Thyroid gland (tissue), 4 donors: ENCODE measurements at regions not wholly inside any gene's neighbourhood (a gene's known extent, or its start where the extent isn't known, plus 50 kb on each side); places are given as distances from the start of the nearest gene placed in this dataset.
"Not testable (repeated sequence)": the region's sequence is repeated elsewhere in the genome, so short reads cannot be mapped to it uniquely, and the experiment has no call there.

ENCODE experiments used
- DNase-seq, 2 donors: peaks; one replicate each; pipeline ENCODE4 v3.0.0-alpha.2; 2019
- H3K27ac ChIP-seq, 3 donors: fragments of 200-600 bp; sonication (generic); 1 replicate in 2 of 3; 2 replicates in 1 of 3; pipeline ENCODE4 v1.5.1; 2016 to 2019; ENCODE audit warnings: mild to moderate bottlenecking in 1 of 3, moderate library complexity in 1 of 3
- H3K27me3 ChIP-seq: fragments of 200-600 bp; sonication (generic); one replicate; pipeline ENCODE4 v1.5.1; 2019
- H3K36me3 ChIP-seq, 2 donors: fragments of 200-600 bp; sonication (generic); one replicate each; pipeline ENCODE4 v1.5.1; 2016 to 2019
- H3K4me1 ChIP-seq, 2 donors: fragments of 200-600 bp; sonication (generic); one replicate each; pipeline ENCODE4 v1.5.1; 2017 to 2019
- H3K4me3 ChIP-seq, 3 donors: fragments of 200-600 bp; sonication (generic); replicated peaks in 1 of 3; 1 replicate in 2 of 3; 2 replicates in 1 of 3; pipeline ENCODE4 v1.5.1; 2016; ENCODE audit warnings: mild to moderate bottlenecking in 1 of 3
- H3K9me3 ChIP-seq: fragments of 200-600 bp; sonication (generic); one replicate; pipeline ENCODE4 v1.5.1; 2017
- POLR2A ChIP-seq, 2 donors: fragments of 450-650 bp; IDR thresholded peaks; one replicate each; pipeline ENCODE4 v1.6.1; 2017; ENCODE audit warnings: antibody characterized with exemption in 2 of 2, mild to moderate bottlenecking in 2 of 2, moderate library complexity in 1 of 2
- WGBS, 2 donors: methylation state at CpG; one replicate each; pipeline ENCODE4 v1.1.5; 2017; 5-methylcytosine and 5-hydroxymethylcytosine counted together
- intact Hi-C: fragments of 100-400 bp; cut with DNase I; formaldehyde crosslinking; loops from one replicate; pipeline ENCODE4 v1.15.1; 2023
- TF ChIP-seq, protein P1 (sequence below), 6 experiments: fragments of 200-600 bp in 3 of 6; fragments of 450-650 bp in 3 of 6; sonication (generic) in 3 of 6; IDR thresholded peaks; one replicate each; pipeline ENCODE4 v1.5.1; 2016 to 2019; ENCODE audit warnings: antibody characterized with exemption in 6 of 6, mild to moderate bottlenecking in 2 of 6, inconsistent platforms in 1 of 6, moderate library complexity in 1 of 6

DNA sequence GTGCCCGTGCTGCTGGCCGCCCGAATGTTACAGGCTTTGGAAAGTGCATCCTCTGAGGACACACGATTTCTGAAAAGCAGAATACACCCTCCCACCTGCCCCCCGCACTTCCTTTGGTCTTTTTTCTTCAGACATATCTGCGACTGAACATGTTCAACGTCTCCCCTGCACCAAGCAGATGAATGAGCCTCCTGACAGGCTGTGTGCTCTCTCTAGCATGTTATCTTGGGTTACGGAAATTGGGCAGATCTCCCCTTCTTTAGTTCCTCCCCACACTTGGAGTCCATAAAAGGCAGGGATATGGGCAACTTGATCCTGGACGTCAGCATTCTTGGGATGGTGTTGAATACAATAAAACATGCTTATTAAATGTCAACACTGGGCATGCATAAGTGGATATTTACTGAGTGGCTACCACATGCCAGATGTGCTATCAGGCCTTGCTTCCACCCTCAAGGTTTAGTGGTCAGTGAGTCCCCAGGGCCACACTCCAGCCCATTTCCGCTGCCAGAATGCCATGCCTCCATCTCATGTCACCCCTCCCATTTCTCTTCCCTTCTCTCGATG, 130.4 kb downstream of the TRIM43 start:
- Histone ChIP-seq H3K9me3 (no peaks in the 10 kb centered on the region), H3K36me3 (no peaks in the 10 kb centered on the region), H3K4me1 (peaks cover 26 to 49% of the 10 kb centered on the region in 2 donors), H3K4me3 (no peak overlapping the region), H3K27me3 (no peaks in the 10 kb centered on the region), H3K27ac (peak overlapping the region; percentile 89 to 97 (median 91))
- WGBS, 2 donors = 90 to 94% methylated on average over 11 of the region's 11 CpGs
- TF ChIP-seq POLR2A (IDR thresholded peaks at IDR 0.05) = no peak
- TF ChIP-seq, protein P1, sequence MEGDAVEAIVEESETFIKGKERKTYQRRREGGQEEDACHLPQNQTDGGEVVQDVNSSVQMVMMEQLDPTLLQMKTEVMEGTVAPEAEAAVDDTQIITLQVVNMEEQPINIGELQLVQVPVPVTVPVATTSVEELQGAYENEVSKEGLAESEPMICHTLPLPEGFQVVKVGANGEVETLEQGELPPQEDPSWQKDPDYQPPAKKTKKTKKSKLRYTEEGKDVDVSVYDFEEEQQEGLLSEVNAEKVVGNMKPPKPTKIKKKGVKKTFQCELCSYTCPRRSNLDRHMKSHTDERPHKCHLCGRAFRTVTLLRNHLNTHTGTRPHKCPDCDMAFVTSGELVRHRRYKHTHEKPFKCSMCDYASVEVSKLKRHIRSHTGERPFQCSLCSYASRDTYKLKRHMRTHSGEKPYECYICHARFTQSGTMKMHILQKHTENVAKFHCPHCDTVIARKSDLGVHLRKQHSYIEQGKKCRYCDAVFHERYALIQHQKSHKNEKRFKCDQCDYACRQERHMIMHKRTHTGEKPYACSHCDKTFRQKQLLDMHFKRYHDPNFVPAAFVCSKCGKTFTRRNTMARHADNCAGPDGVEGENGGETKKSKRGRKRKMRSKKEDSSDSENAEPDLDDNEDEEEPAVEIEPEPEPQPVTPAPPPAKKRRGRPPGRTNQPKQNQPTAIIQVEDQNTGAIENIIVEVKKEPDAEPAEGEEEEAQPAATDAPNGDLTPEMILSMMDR (IDR thresholded peaks at IDR 0.05) = no peak
- intact Hi-C loops = no loop called here
- DNase-seq = no peak

DNA sequence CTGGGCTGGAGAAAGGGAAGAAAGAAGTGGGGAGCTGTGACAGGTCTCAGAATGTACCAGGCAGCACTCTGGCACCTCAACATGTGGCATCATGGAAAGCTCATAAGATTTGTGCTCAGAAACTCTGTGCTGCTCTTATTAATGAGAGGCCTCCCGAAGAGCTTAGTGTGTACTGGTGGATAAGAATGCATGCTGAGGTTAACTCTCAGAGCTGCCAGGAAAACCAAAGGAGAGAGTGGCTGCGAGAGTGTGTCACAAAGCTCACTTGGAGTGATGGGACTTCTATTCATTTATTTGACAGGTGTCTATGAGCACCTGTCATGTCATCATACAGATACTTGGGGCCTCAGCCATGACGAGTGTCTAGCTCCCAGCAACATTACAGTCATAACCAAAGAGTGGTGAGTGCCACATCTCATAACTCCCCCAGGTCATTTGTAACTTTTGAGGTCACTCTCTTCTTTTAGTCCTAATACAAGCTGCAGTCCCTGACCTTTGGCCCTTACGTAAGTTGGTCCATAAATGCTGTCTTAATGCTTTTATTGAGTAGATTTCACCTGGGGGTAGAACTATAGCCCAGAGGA, 131.9 kb downstream of the TRIM43 start:
- H3K9me3 ChIP-seq, H3K4me3 ChIP-seq, DNase-seq, H3K27me3 ChIP-seq, H3K36me3 ChIP-seq, intact Hi-C loops: not testable (repeated sequence)
- Histone ChIP-seq H3K27ac (peak overlapping the region; percentile 17 to 97 (median 52)), H3K4me1 (peaks cover 26 to 41% of the 10 kb centered on the region in 2 donors)
- 87 to 89% methylated on average over 4 of the region's 4 CpGs for WGBS, 2 donors

DNA sequence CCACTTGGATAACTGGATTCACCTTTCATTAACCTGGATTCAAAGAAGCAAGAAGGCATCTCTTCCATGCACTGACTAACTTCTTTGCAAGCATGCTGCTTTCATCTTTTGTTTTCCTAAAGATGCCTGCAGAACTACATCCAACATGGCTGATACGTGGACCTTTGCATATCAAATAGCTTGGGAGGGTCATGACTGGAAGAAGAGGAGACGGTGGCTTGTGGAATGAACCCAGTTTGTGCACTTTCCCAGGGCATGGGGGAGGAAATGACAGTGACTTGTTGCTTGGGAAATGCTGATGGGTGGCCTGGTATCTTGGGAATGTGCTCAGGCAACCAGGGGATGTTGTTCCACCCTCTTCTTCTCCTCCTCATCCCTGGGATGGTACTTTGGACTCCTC, 133.4 kb downstream of the TRIM43 start:
- intact Hi-C loops, DNase-seq, H3K9me3 ChIP-seq, H3K27me3 ChIP-seq, H3K36me3 ChIP-seq, H3K27ac ChIP-seq, H3K4me3 ChIP-seq: not testable (repeated sequence)
- WGBS, 2 donors = 80 to 87% methylated on average over 2 of the region's 2 CpGs
- H3K4me1 ChIP-seq = peaks cover 18 to 32% of the 10 kb centered on the region in 2 donors

DNA sequence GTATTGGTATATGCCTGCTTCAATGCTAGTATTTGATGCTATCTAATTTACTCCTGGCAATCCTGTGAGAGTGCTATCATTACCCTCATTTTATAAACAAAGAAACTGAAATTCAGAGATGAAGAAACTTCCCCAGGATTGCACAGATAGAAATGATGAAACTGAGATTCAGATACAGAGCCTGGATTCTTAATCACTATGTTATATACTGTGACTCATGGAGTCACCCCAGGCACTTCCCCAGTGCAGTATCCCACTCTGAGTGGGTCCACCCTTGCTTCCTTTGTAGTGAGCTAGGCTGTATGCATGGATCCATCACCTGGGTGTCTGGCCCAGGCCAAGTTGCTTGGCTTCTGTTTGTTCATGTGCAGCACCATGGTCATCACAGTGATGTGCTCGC, 133.9 kb downstream of the TRIM43 start:
- H3K4me1 ChIP-seq = peaks cover 13 to 27% of the 10 kb centered on the region in 2 donors
- H3K36me3 ChIP-seq, H3K4me3 ChIP-seq, DNase-seq, intact Hi-C loops, H3K9me3 ChIP-seq, H3K27me3 ChIP-seq, H3K27ac ChIP-seq: not testable (repeated sequence)
- WGBS, 2 donors = 100% methylated on average over 1 of the region's 1 CpG

DNA sequence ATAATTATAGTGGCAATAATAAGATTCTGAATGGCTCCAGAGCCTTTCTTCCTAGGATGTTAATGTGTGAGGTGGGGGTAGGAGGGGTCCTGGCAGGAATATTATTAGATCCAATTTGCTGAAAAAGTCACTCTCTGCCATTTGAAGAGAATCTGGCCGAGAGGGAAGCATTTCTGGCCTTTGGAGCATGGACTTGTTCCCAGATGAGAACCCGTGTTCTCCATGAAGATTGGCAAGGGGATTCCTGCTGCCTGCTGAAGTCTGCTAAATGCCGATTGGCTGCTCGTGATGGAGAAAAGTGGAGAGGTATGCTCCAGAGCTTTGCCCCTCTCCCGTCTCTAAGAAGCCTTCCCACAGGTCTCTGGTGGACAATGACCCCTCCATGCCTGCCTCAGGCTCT, 135.6 kb downstream of the TRIM43 start:
- H3K4me3 ChIP-seq, H3K4me1 ChIP-seq, H3K27me3 ChIP-seq, H3K9me3 ChIP-seq, H3K36me3 ChIP-seq, intact Hi-C loops: not testable (repeated sequence)
- WGBS, 2 donors = 54 to 61% methylated on average over 5 of the region's 5 CpGs
- peak overlapping the region in 2 of 3 donors; percentile 47 to 64 for H3K27ac ChIP-seq
- peak; percentile 36 to 37 for DNase-seq

DNA sequence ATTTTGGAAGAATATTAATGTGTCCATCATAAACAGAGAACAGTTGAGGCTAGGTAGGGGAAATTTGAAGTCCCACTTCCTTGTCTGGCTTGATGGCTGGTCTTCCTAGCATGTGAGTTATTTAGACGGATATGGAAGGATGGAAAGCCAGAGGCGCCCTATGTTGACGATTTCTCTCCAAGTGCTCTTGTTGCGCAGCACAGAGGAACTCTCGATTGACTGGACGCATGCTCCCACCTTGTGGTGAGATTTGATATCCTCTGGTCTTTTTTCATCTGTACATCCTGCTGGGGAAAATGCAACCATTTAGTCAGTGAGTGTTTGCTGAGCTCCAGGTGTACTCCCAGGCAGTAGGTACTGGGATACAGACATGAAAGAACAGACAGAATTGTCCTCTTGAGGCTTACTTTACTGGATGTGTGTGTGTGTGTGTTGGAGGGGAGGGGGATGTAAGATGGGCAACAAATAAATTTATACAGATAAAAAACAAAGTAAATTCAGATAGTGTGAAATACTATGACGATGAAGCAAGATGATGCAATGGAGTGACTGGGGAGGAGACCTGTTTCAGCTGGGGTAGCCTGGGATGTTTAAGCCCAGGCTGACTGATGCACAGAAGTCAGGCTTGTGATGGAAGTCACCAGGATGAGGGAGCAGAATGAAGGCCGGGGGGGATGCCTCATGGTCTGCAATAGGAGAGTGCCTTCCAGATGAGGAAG, 137.2 kb downstream of the TRIM43 start:
- Histone ChIP-seq H3K27ac (peak overlapping the region in 2 of 3 donors; percentile 47 to 64), H3K9me3 (no peaks in the 10 kb centered on the region), H3K4me1 (peaks cover 8 to 9% of the 10 kb centered on the region in 2 donors), H3K27me3 (no peaks in the 10 kb centered on the region), H3K4me3 (no peak overlapping the region), H3K36me3 (no peaks in the 10 kb centered on the region)
- peak in 1 of 2 donors; percentile 26 for TF ChIP-seq POLR2A (IDR thresholded peaks at IDR 0.05)
- TF ChIP-seq, protein P1 (IDR thresholded peaks at IDR 0.05) = peak; percentile 14 to 97 (median 75)
- peak; percentile 79 to 81 for DNase-seq
- intact Hi-C loops = no loop called here
- whole genome bisulfite sequencing, 2 donors = 22 to 24% methylated on average over 8 of the region's 8 CpGs

DNA sequence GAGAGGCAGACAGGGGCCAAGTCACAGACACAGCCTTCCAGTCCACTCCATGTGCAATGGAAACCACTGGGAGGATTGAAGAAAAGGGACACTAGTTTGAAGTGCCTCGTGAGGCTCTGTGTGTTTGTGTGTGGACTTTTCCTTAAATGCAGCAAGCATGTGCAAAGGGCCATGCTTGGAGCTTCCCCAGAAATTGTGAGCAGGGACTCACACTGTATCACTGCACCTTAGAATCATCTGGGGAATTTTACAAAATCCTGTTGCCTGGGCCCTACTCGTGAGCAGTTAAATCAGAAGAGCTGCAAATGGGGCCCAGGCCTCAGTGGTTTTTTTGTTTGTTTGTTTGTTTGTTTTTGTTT, 137.8 kb downstream of the TRIM43 start:
- Histone ChIP-seq H3K4me3 (no peak overlapping the region), H3K9me3 (no peaks in the 10 kb centered on the region), H3K36me3 (no peaks in the 10 kb centered on the region), H3K4me1 (peaks cover 8 to 9% of the 10 kb centered on the region in 2 donors), H3K27me3 (no peaks in the 10 kb centered on the region), H3K27ac (no peak overlapping the region)
- no peak for DNase-seq
- intact Hi-C loops = no loop called here
- WGBS, 2 donors = 93 to 97% methylated on average over 2 of the region's 2 CpGs
- TF ChIP-seq, protein P1 (IDR thresholded peaks at IDR 0.05) = no peak
- TF ChIP-seq POLR2A (IDR thresholded peaks at IDR 0.05) = no peak
